Astrocyte of the cerebellum (primary cell): ENCODE measurements at regions not wholly inside any gene's neighbourhood (a gene's known extent, or its start where the extent isn't known, plus 50 kb on each side); places are given as distances from the start of the nearest gene placed in this dataset.

Experiments
- DNase-seq: peaks from one replicate; pipeline ENCODE4 v3.0.0-alpha.2; 2011; ENCODE audit warnings: low read depth
- H3K4me3 ChIP-seq: 2 replicates; pipeline ENCODE4 v1.5.1; 2011; ENCODE audit warnings: mild to moderate bottlenecking, low read depth, low read length, moderate library complexity
- CTCF ChIP-seq: IDR thresholded peaks from 2 replicates; pipeline ENCODE4 v1.5.1; 2012; ENCODE audit warnings: low read length, low read depth, moderate library complexity, mild to moderate bottlenecking; ENCODE audit errors: missing control alignments
- in situ Hi-C: cut with HindIII; loops from 2 replicates; pipeline ENCODE4 v1.10.0; 2017; ENCODE audit warnings: low sequenced_read_pairs

- DNase-seq = no peak
- no peak for TF ChIP-seq CTCF
- in situ Hi-C loops = no loop called here
- no peak overlapping the region for H3K4me3 ChIP-seq
Observed at GRCh38 chr16:25433388-25433787, 175.7 kb upstream of the ZKSCAN2 start.

- no peak for TF ChIP-seq CTCF
- no peak overlapping the region for H3K4me3 ChIP-seq
- no peak for DNase-seq
- in situ Hi-C loops = no loop called here
Observed at GRCh38 chr16:25431472-25431871, 173.8 kb upstream of the ZKSCAN2 start.

GRCh38 chr16:25426829-25427228 lies 169.2 kb upstream of the ZKSCAN2 start:
- in situ Hi-C loops = no loop called here
- H3K4me3 ChIP-seq = no peak overlapping the region
- no peak for DNase-seq
- no peak for TF ChIP-seq CTCF

GRCh38 chr16:25419681-25420080 lies 162.0 kb upstream of the ZKSCAN2 start:
- TF ChIP-seq CTCF = no peak
- DNase-seq = no peak
- H3K4me3 ChIP-seq = no peak overlapping the region
- in situ Hi-C loops = no loop called here

GRCh38 chr16:25419153-25419552 lies 161.5 kb upstream of the ZKSCAN2 start:
- DNase-seq = no peak
- H3K4me3 ChIP-seq = no peak overlapping the region
- in situ Hi-C loops = no loop called here
- no peak for TF ChIP-seq CTCF

GRCh38 chr16:25416002-25416401 lies 158.4 kb upstream of the ZKSCAN2 start:
- DNase-seq = no peak
- no peak overlapping the region for H3K4me3 ChIP-seq
- no peak for TF ChIP-seq CTCF
- in situ Hi-C loops = no loop called here

GRCh38 chr16:25413975-25414374 lies 156.3 kb upstream of the ZKSCAN2 start:
- no peak for DNase-seq
- H3K4me3 ChIP-seq = no peak overlapping the region
- no peak for TF ChIP-seq CTCF
- in situ Hi-C loops = no loop called here
